PFSK-1 (cell line): ENCODE measurements at regions not wholly inside any gene's neighbourhood (a gene's known extent, or its start where the extent isn't known, plus 50 kb on each side); places are given as distances from the start of the nearest gene placed in this dataset.

Source experiments
- FOXP2 ChIP-seq: optimal IDR thresholded peaks from 2 replicates; pipeline ENCODE3; 2011; ENCODE audit warnings: borderline replicate concordance, control low read depth, inconsistent platforms; ENCODE audit not compliant: insufficient read depth; ENCODE audit errors: extremely low read length, extremely low read depth
- POLR2AphosphoS5 ChIP-seq: IDR thresholded peaks from 2 replicates; pipeline ENCODE4 v1.6.1; 2012; ENCODE audit warnings: low read depth, mild to moderate bottlenecking, control low read depth, low read length, moderate library complexity
- SIN3A ChIP-seq: IDR thresholded peaks from 2 replicates; pipeline ENCODE4 v1.6.1; 2012; ENCODE audit warnings: mild to moderate bottlenecking, low read length, moderate library complexity, borderline replicate concordance; ENCODE audit not compliant: insufficient read depth
- TAF1 ChIP-seq: IDR thresholded peaks from 2 replicates; pipeline ENCODE4 v1.6.1; 2012; ENCODE audit warnings: low read length, control low read depth, borderline replicate concordance; ENCODE audit not compliant: insufficient read depth
- TF ChIP-seq, protein P1 (sequence below), 2 experiments: IDR thresholded peaks; 2 replicates each; pipeline versions ENCODE4 v1.6.1 to v1.8.0; 2011 to 2012; ENCODE audit warnings: low read depth in 2 of 2, low read length in 2 of 2, control low read depth in 1 of 2, inconsistent platforms in 1 of 2, mild to moderate bottlenecking in 1 of 2, moderate library complexity in 1 of 2; ENCODE audit not compliant: insufficient read depth in 1 of 2

DNA sequence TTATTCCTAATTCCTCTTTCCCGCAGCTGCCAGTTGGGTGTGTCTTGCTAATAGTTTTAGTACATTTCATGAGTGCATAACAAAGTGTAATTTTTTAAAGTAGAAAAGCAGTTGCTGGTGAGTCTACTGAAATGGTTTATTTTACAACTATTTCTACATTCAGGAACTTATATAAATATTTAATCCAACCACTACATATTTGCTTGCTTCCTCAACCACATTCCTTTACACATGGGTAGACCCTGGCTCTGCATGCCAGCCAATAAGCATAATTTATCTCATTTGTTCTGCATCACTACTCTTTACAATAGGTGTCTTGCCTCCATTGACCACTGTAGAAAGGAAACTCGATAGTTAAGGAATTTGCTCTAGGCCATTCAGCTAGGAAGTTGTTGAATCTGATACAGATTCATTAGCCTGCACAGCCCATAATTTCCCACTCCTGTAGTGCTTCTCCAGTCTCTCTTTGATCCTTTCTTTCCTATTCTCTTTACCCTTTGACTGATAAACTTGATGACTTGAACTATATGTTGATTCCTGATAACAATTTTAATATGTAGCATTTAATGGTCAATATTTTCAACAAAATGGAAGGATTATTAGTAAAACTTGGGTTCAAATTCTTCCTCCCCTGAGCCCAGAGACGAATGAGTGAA, 342.5 kb upstream of the ACTBL2 start:
- no peak for TF ChIP-seq TAF1
- no peak for TF ChIP-seq POLR2AphosphoS5
- TF ChIP-seq, protein P1, sequence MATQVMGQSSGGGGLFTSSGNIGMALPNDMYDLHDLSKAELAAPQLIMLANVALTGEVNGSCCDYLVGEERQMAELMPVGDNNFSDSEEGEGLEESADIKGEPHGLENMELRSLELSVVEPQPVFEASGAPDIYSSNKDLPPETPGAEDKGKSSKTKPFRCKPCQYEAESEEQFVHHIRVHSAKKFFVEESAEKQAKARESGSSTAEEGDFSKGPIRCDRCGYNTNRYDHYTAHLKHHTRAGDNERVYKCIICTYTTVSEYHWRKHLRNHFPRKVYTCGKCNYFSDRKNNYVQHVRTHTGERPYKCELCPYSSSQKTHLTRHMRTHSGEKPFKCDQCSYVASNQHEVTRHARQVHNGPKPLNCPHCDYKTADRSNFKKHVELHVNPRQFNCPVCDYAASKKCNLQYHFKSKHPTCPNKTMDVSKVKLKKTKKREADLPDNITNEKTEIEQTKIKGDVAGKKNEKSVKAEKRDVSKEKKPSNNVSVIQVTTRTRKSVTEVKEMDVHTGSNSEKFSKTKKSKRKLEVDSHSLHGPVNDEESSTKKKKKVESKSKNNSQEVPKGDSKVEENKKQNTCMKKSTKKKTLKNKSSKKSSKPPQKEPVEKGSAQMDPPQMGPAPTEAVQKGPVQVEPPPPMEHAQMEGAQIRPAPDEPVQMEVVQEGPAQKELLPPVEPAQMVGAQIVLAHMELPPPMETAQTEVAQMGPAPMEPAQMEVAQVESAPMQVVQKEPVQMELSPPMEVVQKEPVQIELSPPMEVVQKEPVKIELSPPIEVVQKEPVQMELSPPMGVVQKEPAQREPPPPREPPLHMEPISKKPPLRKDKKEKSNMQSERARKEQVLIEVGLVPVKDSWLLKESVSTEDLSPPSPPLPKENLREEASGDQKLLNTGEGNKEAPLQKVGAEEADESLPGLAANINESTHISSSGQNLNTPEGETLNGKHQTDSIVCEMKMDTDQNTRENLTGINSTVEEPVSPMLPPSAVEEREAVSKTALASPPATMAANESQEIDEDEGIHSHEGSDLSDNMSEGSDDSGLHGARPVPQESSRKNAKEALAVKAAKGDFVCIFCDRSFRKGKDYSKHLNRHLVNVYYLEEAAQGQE (IDR thresholded peaks at IDR 0.05; ENCODE audit: insufficient read depth in 1 of 2, low read depth in 2 of 2, low read length in 2 of 2), result no peak
- no peak for TF ChIP-seq SIN3A
- TF ChIP-seq FOXP2, result no peak
